Stimulated activated CD4-positive, alpha-beta T cell treated with anti-CD3 and anti-CD28 coated beads, Interleukin-2, amount 100 ng/mL, for 48 hours (primary cell): ENCODE measurements at regions not wholly inside any gene's neighbourhood (a gene's known extent, or its start where the extent isn't known, plus 50 kb on each side); places are given as distances from the start of the nearest gene placed in this dataset.

Experiments
- DNase-seq, 2 donors: peaks; one replicate each; pipeline ENCODE4 v3.0.0-alpha.2; 2020

- DNase-seq = no peak
Measured at GRCh38 chr15:96011136-96011535, 319.4 kb upstream of the NR2F2 start.

DNA sequence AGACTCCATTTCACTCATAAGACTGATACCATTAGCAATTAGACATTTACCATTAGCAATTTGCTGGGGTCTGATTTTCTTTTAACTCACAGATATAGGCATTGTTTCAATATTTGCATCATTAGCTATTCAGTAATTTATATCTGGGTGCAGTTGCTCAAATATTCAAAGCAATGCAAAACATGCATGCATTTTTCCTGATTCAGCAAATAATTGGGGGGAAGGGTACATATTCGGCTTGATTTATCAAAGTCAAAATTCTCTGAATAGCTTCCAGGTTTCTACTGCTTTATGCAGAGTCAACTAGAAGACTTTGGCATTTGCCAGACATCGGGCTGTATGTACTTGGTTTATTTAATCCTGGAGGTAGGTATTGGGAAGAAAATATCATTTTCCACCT lies 315.6 kb upstream of the NR2F2 start:
- DNase-seq = no peak

GRCh38 chr15:96019114-96019513 lies 311.4 kb upstream of the NR2F2 start:
- DNase-seq = no peak

DNA sequence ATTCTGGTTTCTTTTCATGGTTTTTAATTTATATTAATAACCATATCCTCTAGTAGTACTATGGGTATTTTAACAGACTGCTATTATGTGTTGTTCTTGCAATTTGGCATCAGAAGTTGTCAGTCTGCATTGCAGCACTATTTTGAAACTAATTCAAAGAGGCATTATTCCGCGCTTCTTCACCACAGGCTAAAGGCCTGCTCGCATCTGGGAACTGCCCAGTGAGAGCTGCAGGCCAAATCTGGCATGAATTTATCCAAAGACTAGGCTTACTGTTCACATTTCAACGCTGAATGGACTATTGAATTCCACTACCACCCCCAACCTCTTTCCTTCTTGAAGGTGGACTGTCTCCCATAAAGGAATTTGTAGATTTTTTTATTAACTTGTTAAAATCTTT lies 310.4 kb upstream of the NR2F2 start:
- DNase-seq = no peak

- DNase-seq = no peak
Measured at GRCh38 chr15:96020797-96021196, 309.7 kb upstream of the NR2F2 start.

- DNase-seq = no peak
Measured at GRCh38 chr15:96023081-96023480, 307.4 kb upstream of the NR2F2 start.

DNA sequence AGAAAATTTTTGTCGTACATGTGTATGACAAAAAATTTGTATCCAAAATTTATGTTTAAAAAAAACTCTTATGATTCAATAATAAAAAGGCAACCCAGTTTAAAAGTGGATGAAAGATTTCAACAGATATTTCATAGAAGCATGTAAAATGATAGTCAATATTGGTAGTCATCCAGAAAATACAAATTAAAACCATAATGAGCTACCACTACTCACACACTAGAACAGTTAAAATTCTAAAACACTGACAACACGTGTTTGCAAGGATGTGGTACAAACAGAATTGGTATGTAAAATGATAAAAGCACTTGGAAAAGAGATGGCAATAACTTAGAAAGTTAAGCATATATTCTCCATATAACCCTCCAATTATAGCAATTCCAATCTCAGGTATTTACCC lies 303.0 kb upstream of the NR2F2 start:
- no peak for DNase-seq

DNA sequence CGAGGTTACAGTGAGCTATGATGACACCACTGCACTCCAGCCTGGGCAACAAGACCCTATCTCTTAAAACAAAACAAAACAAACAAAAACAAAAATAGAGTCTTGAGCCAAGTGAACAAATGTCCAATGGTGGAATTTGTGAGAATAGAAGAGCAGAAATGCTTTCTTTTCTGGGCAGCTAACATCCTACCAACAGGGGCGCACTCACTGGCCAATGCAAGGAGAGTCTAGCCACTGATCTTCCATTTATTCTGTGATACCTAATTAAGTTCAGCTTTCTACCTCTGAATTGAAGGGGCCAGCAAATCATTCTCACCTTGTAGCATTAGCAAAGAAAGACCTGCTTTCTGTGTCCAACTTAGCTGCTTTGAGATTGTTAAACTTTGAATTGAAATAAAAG lies 301.9 kb upstream of the NR2F2 start:
- DNase-seq = no peak

- no peak for DNase-seq
Measured at GRCh38 chr15:96029172-96029571, 301.3 kb upstream of the NR2F2 start.

DNA sequence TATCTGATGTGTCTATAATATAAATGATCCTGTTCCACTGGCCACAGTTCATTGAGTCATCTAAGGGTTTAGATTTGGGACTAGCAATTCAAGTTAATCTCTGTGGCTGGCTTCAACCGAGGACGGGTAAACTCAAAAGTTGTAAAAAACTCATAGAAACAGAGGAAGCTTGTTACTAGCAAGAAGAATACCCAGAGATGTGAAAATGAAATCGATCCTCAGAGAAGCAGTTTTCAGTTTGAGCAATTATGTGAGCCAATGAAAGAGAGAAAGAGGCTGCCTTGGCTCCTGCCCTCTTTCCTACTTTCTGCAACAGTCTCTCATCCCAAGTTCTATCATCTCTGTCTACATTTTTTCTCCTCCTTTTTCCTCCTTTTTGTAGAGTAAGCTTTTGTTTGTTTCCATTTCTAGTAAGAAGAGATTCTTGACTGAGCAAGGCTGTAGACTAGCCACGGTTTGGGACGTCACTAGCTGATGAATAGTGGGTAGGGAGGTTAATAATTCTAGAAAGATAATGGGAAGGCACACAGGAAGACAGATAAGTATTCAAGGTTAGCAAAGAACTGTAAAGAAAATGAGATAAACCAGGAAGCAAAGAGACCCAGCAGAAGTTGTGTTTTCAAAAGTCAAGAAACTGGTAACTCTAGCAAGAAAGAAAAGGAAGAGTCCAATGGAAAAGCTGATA lies 298.9 kb upstream of the NR2F2 start:
- no peak for DNase-seq

GRCh38 chr15:96035091-96035490 lies 295.4 kb upstream of the NR2F2 start:
- DNase-seq = no peak

DNA sequence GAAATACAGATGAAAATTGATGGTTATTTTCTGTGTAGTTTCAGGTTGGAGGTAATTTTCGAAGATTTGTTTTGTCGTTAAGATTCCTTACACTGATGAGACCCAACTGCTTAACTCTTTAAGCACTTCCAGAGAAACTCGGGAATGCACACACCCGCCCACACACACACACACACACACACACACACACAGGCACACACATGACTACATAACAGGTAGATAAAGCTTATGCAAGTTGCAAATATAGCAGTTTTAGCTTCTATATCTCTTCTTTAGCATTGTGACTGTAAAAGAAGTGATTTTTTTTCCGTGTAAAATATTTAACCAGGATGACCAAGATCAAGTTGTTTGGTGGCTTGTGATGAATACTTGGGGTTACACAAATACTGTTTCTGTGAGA lies 294.9 kb upstream of the NR2F2 start:
- no peak for DNase-seq

GRCh38 chr15:96037584-96037983 lies 292.9 kb upstream of the NR2F2 start:
- no peak for DNase-seq

GRCh38 chr15:96038131-96038530 lies 292.4 kb upstream of the NR2F2 start:
- DNase-seq = no peak

- DNase-seq = no peak
Measured at GRCh38 chr15:96038650-96039049, 291.9 kb upstream of the NR2F2 start.

- DNase-seq = no peak
Measured at GRCh38 chr15:96041982-96042733, 288.3 kb upstream of the NR2F2 start.

DNA sequence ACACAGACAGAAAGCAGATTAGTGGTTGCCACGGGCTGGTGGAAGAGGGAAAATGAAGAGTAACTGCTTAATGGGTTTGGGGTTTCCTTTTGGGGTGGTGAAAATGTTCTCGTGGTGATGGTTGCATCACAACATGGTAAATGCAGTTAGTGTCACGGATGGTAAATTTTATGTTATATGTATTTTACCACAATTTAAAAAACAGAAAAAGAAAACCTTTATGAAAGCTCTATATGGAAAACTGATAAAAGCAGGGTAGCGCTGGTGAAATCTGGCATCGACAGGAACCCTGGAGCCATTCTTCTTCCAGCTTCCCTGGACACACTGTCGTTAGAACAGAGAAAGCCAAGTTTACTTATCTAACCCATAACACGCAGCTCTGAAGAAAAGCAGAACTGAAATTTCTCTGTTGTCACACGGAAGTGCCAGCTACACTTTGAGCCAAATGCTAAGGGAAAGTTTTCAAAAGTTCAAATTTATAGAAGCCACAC lies 287.7 kb upstream of the NR2F2 start:
- DNase-seq = no peak

- DNase-seq = no peak
Measured at GRCh38 chr15:96043591-96044171, 286.8 kb upstream of the NR2F2 start.

DNA sequence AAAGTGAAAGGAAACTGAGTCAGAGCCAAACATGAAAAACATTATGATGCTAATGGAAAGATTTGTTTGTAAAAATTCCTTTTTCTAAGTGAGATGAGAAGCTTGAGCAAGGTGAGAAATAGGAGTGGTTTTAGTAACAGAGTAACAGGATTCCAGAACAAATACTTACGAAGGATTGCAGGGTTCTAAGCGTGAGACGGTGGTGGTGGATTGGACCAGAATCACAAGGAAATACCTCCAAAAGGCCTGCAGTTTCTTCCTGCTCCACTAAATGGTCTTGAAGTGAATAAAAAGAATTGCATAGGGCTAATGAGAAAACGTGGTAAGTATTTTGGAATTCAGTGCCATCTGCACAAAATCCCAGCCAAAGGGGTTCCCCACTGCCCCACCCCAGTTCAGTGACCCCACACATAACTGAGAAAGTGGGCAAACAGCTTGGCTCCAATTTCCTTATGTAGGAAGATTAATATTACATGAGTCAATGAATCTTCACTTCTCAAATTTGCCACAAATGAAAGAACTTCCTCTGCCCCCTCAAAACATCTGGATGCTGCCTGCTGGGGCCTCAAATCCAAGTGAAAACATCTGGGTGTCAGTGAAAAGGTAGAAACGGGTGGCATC lies 283.8 kb upstream of the NR2F2 start:
- no peak for DNase-seq

GRCh38 chr15:96047255-96047931 lies 283.1 kb upstream of the NR2F2 start:
- DNase-seq = no peak

DNA sequence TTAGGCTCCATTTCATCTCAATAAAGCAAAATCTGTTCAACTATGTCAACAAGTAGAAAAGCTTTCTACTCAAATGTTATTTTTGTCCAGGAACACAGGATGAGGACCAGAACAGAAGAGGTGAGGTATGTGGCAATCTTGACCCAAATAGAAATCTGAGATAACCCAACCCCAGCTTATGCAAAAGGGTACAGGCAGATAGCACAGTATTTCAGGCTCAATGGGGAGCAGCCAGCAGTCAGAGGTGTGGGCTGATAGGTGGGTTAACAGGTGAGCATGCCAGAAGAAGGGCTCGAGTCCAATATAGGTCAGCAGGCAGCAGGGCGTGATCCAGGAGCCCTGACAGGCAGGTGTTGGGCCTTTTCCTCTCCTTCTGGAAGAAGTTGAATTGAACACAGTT lies 281.2 kb upstream of the NR2F2 start:
- no peak for DNase-seq

DNA sequence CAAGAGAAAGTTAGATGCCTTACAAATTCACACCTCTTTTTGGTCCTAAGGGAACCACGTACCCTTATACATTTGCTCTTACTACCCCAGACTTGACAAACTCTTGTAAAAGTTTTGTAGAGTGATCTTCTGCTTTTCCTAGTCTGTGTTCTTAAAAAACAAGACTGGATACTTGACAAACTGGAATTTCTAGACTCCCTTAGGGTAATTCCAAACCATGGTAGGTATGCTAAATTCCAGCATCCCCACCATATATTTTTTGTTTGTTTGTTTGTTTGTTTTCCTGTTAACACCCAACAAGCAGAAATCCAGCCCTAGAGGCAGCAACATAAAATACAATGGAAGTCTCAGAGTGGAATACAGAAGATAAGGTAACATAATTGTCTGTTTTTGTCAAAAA lies 280.7 kb upstream of the NR2F2 start:
- no peak for DNase-seq

DNA sequence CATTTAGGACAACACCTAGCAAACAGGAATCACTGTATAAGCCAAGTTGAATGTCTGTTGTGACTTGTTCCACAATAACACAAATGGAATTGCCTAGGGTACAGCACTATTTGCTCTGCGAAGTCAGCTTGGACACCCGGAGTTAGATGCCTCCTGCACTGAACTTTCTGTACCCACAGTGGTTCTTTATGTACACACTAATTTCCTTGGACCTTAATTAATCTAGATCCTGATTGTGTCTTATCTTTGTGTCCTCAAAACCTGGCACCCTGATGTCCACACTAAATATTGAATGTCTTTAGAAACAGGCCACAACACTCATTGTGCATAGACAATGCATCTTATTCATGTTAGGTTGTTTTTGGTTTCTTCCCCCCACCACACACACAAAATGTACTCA lies 278.9 kb upstream of the NR2F2 start:
- no peak for DNase-seq
